HL-60 (cell line): ENCODE measurements at regions not wholly inside any gene's neighbourhood (a gene's known extent, or its start where the extent isn't known, plus 50 kb on each side); places are given as distances from the start of the nearest gene placed in this dataset.

Source experiments
- DNase-seq, 2 experiments: peaks; one replicate each; pipeline ENCODE4 v3.0.0-alpha.2; 2010 to 2020; ENCODE audit warnings: low read depth in 1 of 2, low spot score in 1 of 2
- H3K27ac ChIP-seq: fragments of 250-450 bp; sonication (Bioruptor Pico); replicated peaks from 2 replicates; pipeline ENCODE4 v1.5.1; 2020; ENCODE audit warnings: mild to moderate bottlenecking, moderate library complexity
- H3K27me3 ChIP-seq: fragments of 250-450 bp; sonication (Bioruptor Pico); 2 replicates; pipeline ENCODE4 v1.5.1; 2021; ENCODE audit warnings: mild to moderate bottlenecking, moderate library complexity; ENCODE audit not compliant: insufficient read depth, poor library complexity, severe bottlenecking
- H3K4me3 ChIP-seq: replicated peaks from 2 replicates; pipeline ENCODE4 v1.5.1; 2011; ENCODE audit warnings: mild to moderate bottlenecking, control low read depth, low read length; ENCODE audit not compliant: insufficient read depth
- CTCF ChIP-seq: IDR thresholded peaks from one replicate; pipeline ENCODE4 v1.5.1; 2011; ENCODE audit warnings: low read length, control low read depth, inconsistent platforms; ENCODE audit not compliant: insufficient read depth
- GABPA ChIP-seq: IDR thresholded peaks from 2 replicates; pipeline ENCODE4 v1.6.1; 2012; ENCODE audit warnings: low read depth
- POLR2AphosphoS5 ChIP-seq: IDR thresholded peaks from 2 replicates; pipeline ENCODE4 v1.6.1; 2012; ENCODE audit warnings: low read depth
- REST ChIP-seq: IDR thresholded peaks from 2 replicates; pipeline ENCODE4 v1.6.1; 2012; ENCODE audit warnings: low read depth; ENCODE audit not compliant: insufficient replicate concordance
- SPI1 ChIP-seq: IDR thresholded peaks from 2 replicates; pipeline ENCODE4 v1.6.1; 2012; ENCODE audit warnings: low read depth, mild to moderate bottlenecking, borderline replicate concordance

GRCh38 chr11:69881467-69882269 is 62.5 kb upstream of the FGF3 start:
- H3K4me3 ChIP-seq: no peak overlapping the region
- TF ChIP-seq GABPA (no peak), POLR2AphosphoS5 (no peak), REST (no peak), SPI1 (no peak), CTCF (no peak)

GRCh38 chr11:69882270-69882608 is 63.0 kb upstream of the FGF3 start:
- no peak for DNase-seq
- Histone ChIP-seq H3K4me3 (no peak overlapping the region), H3K27me3 (no peaks in the 10 kb centered on the region), H3K27ac (no peak overlapping the region)
- TF ChIP-seq REST (no peak), CTCF (no peak), GABPA (no peak), SPI1 (no peak), POLR2AphosphoS5 (no peak)

More at GRCh38 chr11:69881467-69882269, 62.5 kb upstream of the FGF3 start:
- DNase-seq: no peak
- no peaks in the 10 kb centered on the region for H3K27me3 ChIP-seq
- no peak overlapping the region for H3K27ac ChIP-seq

- TF ChIP-seq SPI1: no peak
- no peak for TF ChIP-seq REST
- TF ChIP-seq CTCF: no peak
- no peak overlapping the region for H3K27ac ChIP-seq
- no peaks in the 10 kb centered on the region for H3K27me3 ChIP-seq
- no peak for DNase-seq
- H3K4me3 ChIP-seq: no peak overlapping the region
These were observed 64.4 kb upstream of the FGF3 start for GRCh38 chr11:69883292-69884255.
